ENCODE measurements at regions not wholly inside any gene's neighbourhood (a gene's known extent, or its start where the extent isn't known, plus 50 kb on each side); places are given as distances from the start of the nearest gene placed in this dataset.

DNA sequence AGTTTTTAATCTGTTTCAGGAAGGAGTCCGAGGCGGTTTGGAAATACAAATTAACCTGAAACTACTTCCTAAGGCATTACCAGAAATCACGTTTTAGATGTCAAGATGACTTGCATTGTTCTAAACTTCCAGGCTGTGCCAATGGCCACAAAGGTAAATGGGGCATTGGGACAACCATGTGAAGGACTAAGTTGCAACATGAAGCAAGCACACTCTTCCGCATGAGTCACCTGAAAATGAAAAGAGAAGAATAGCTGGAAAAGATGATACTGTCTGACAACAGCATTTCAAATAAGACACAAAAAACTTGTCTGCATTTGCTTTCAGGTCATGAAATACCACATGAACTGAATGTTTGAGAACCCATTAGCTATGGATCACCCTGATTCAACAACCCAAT, 262.1 kb downstream of the AHR start:
- TF ChIP-seq, protein P1, sequence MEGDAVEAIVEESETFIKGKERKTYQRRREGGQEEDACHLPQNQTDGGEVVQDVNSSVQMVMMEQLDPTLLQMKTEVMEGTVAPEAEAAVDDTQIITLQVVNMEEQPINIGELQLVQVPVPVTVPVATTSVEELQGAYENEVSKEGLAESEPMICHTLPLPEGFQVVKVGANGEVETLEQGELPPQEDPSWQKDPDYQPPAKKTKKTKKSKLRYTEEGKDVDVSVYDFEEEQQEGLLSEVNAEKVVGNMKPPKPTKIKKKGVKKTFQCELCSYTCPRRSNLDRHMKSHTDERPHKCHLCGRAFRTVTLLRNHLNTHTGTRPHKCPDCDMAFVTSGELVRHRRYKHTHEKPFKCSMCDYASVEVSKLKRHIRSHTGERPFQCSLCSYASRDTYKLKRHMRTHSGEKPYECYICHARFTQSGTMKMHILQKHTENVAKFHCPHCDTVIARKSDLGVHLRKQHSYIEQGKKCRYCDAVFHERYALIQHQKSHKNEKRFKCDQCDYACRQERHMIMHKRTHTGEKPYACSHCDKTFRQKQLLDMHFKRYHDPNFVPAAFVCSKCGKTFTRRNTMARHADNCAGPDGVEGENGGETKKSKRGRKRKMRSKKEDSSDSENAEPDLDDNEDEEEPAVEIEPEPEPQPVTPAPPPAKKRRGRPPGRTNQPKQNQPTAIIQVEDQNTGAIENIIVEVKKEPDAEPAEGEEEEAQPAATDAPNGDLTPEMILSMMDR (IDR thresholded peaks at IDR 0.05; ENCODE audit: insufficient read depth, low read length, poor library complexity, severe bottlenecking): no peak
- no peak for TF ChIP-seq EZH2phosphoT487 (conservative IDR thresholded peaks at IDR 0.05; ENCODE audit: low read length)
